Left lung (tissue), 4 donors: ENCODE measurements at regions not wholly inside any gene's neighbourhood (a gene's known extent, or its start where the extent isn't known, plus 50 kb on each side); places are given as distances from the start of the nearest gene placed in this dataset.
"Not testable (repeated sequence)": the region's sequence is repeated elsewhere in the genome, so short reads cannot be mapped to it uniquely, and the experiment has no call there.

ENCODE experiments used
- ATAC-seq: fragments of 200-7000 bp; cut with Tn5 transposase; one replicate; pipeline ENCODE4 v1.9.1; 2020; ENCODE audit warnings: moderate library complexity
- DNase-seq, 4 donors: peaks; one replicate each; pipeline ENCODE4 v3.0.0-alpha.2; 2013 to 2020
- H3K27ac ChIP-seq, 2 donors: fragments of 200-600 bp; sonication (generic) in 1 of 2; one replicate each; pipeline versions ENCODE4 v1.5.0 to v1.8.0; 2020 to 2021
- H3K27me3 ChIP-seq, 2 donors: fragments of 200-600 bp; sonication (generic) in 1 of 2; one replicate each; pipeline versions ENCODE4 v1.5.0 to v1.8.0; 2020 to 2021
- H3K36me3 ChIP-seq, 2 donors: fragments of 200-600 bp; sonication (generic) in 1 of 2; one replicate each; pipeline versions ENCODE4 v1.5.0 to v1.8.0; 2020 to 2021
- H3K4me1 ChIP-seq, 2 donors: fragments of 200-600 bp; one replicate each; pipeline ENCODE4 v1.8.0; 2021
- H3K4me3 ChIP-seq, 2 donors: fragments of 200-600 bp; sonication (generic) in 1 of 2; one replicate each; pipeline versions ENCODE4 v1.5.0 to v1.8.0; 2020 to 2021; ENCODE audit warnings: mild to moderate bottlenecking in 1 of 2
- H3K9me3 ChIP-seq, 2 donors: fragments of 200-600 bp; sonication (generic) in 1 of 2; one replicate each; pipeline versions ENCODE4 v1.5.0 to v1.8.0; 2020 to 2021
- intact Hi-C, 2 donors: fragments of 100-400 bp; cut with DNase I; formaldehyde crosslinking; loops; one replicate each; pipeline versions ENCODE4 v1.11.2 to v1.14.2; 2022
- TF ChIP-seq, protein P1 (sequence below), 2 donors: fragments of 200-600 bp; sonication (generic) in 1 of 2; IDR thresholded peaks; one replicate each; pipeline versions ENCODE4 v1.5.0 to v1.8.0; 2021; ENCODE audit warnings: antibody characterized with exemption in 2 of 2
- donor health status: DM: no; HTN: yes; CAD: no.
- donor health status: DM: no; HTN: no; CAD: no.

DNA sequence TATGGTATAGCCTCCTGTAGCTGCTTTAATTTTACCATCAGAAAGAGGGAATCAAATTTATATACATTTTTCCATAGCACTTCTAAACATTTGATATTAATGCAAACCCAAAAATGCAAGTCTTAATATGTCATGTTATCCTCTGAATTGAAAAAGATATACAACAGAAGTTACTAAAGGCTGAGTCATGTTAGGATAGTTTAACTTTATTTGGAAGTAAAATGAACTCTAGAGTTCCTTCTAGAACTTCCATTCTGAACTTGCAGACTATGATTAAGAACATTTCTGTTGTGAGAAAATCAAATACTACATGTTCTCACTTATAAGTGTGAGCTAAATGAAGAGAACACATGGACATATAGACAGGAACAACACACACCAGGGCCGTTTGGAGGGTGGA, 317.3 kb upstream of the PRR16 start:
- Histone ChIP-seq H3K27me3 (no peaks in the 10 kb centered on the region), H3K27ac (no peak overlapping the region), H3K4me1 (no peaks in the 10 kb centered on the region), H3K4me3 (no peak overlapping the region), H3K9me3 (peaks cover 0 to 23% of the 10 kb centered on the region in 2 donors), H3K36me3 (no peaks in the 10 kb centered on the region)
- intact Hi-C loops, result no loop called here
- no peak for DNase-seq
- no peak for ATAC-seq
- TF ChIP-seq, protein P1, sequence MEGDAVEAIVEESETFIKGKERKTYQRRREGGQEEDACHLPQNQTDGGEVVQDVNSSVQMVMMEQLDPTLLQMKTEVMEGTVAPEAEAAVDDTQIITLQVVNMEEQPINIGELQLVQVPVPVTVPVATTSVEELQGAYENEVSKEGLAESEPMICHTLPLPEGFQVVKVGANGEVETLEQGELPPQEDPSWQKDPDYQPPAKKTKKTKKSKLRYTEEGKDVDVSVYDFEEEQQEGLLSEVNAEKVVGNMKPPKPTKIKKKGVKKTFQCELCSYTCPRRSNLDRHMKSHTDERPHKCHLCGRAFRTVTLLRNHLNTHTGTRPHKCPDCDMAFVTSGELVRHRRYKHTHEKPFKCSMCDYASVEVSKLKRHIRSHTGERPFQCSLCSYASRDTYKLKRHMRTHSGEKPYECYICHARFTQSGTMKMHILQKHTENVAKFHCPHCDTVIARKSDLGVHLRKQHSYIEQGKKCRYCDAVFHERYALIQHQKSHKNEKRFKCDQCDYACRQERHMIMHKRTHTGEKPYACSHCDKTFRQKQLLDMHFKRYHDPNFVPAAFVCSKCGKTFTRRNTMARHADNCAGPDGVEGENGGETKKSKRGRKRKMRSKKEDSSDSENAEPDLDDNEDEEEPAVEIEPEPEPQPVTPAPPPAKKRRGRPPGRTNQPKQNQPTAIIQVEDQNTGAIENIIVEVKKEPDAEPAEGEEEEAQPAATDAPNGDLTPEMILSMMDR (IDR thresholded peaks at IDR 0.05), result no peak

DNA sequence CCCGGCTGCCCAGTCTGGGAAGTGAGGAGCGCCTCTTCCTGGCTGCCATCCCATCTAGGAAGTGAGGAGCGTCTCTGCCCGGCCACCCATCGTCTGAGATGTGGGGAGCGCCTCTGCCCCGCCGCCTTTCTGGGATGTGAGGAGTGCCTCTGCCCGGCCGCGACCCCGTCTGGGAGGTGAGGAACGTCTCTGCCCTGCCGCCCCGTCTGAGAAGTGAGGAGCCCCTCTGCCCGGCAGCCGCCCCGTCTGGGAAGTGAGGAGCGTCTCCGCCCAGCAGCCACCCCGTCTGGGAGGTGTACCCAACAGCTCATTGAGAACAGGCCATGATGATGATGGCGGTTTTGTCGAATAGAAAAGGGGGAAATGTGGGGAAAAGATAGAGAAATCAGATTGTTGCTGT, 316.2 kb upstream of the PRR16 start:
- H3K4me1 ChIP-seq, H3K27ac ChIP-seq, H3K4me3 ChIP-seq, H3K27me3 ChIP-seq, intact Hi-C loops, H3K36me3 ChIP-seq, ATAC-seq: not testable (repeated sequence)
- peaks cover 0 to 23% of the 10 kb centered on the region in 2 donors for H3K9me3 ChIP-seq
- DNase-seq, result peak in 1 of 4 donors; percentile 66

DNA sequence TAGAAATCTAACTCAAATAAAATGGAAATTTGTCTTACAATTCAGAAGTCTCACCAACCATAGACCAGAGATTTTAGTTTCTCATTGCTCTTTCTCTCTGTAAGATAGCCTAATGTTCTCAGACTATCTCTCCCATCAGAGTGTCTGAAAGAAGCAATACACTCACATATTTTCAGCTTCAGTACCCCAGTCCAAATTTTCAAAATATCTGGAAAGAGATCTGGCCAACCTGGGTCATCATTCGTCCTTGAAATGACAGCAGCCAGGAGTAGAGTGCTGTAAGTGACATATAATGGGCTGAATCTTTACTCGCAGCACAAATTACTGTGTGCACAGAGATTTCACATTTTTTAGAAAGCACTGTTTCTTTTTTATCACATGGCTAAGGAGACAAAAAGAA, 313.3 kb upstream of the PRR16 start:
- ATAC-seq (no peak), DNase-seq (no peak)
- H3K27me3 ChIP-seq, result no peaks in the 10 kb centered on the region
- intact Hi-C loops, result no loop called here
- H3K27ac ChIP-seq, result no peak overlapping the region
- no peaks in the 10 kb centered on the region for H3K4me1 ChIP-seq
- H3K36me3 ChIP-seq, result no peaks in the 10 kb centered on the region
- TF ChIP-seq, protein P1 (IDR thresholded peaks at IDR 0.05), result no peak
- H3K9me3 ChIP-seq, result peaks cover 0 to 7% of the 10 kb centered on the region in 2 donors
- no peak overlapping the region for H3K4me3 ChIP-seq

DNA sequence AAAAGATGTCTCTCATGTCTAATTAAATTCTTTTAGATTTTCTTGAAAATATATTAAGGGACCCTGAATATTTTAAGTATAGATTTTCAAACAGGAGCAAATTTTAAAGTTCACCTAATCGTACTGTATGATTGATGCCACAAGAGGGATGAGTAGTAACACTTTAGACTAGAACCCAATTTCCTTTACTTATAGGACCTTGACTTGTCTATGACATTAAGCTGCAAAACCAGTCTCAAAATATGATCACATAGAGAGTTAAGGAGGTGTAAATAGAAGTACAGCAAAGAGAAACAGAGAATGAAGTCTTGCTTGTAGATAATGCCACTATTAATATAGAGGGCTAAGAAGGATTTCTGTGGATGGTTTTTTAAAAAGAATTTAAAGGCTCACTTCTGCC, 312.9 kb upstream of the PRR16 start:
- TF ChIP-seq, protein P1 (IDR thresholded peaks at IDR 0.05), result no peak
- no peak overlapping the region for H3K27ac ChIP-seq
- peaks cover 0 to 3% of the 10 kb centered on the region in 2 donors for H3K9me3 ChIP-seq
- no peaks in the 10 kb centered on the region for H3K4me1 ChIP-seq
- no peak overlapping the region for H3K4me3 ChIP-seq
- DNase-seq (no peak), ATAC-seq (no peak)
- no peaks in the 10 kb centered on the region for H3K27me3 ChIP-seq
- intact Hi-C loops, result no loop called here
- H3K36me3 ChIP-seq, result no peaks in the 10 kb centered on the region

DNA sequence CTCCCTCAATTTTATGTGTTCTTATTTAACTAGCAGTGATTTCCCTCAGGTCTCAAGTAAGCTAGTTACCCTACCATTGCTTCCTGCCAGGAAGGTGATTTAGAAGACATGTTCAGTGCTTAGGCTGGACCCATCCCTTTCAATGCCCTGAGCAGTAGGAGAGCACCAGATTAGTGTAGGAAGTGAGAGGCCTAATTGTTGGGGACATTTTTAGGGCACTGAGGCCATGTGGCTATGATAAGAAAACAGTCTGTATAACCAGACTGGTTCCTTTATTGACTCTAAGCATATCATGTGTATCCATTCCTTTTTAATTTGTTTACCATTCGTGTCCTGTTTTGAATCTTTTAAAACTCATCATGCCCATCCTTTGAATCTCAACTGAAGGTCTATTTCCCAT, 312.3 kb upstream of the PRR16 start:
- H3K27ac ChIP-seq, result no peak overlapping the region
- no peaks in the 10 kb centered on the region for H3K27me3 ChIP-seq
- DNase-seq (no peak), ATAC-seq (no peak)
- TF ChIP-seq, protein P1 (IDR thresholded peaks at IDR 0.05), result no peak
- H3K36me3 ChIP-seq, result no peaks in the 10 kb centered on the region
- peaks cover 0 to 2% of the 10 kb centered on the region in 2 donors for H3K9me3 ChIP-seq
- no peaks in the 10 kb centered on the region for H3K4me1 ChIP-seq
- intact Hi-C loops, result no loop called here
- no peak overlapping the region for H3K4me3 ChIP-seq

DNA sequence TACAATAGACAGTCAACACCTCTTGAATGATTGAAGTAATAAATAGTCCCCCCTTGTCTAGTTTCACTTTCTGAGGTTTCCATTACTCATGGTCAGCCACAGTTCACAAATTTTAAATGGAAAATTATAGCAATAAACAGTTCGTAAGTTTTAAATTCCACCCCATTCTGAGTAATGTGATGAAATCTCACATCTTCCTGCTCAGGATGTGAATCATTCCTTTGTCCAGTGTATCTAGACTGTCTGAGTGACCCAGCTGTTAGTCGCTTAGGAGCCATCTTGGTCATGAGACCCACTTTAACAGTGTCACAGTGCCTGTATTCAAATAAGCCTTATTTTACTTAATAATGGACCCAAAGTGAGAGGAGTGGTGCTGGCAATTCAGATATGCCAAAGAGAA, 311.6 kb upstream of the PRR16 start:
- TF ChIP-seq, protein P1 (IDR thresholded peaks at IDR 0.05), result no peak

More for the DNA sequence above, 311.6 kb upstream of the PRR16 start:
- ATAC-seq (peak; percentile 47), DNase-seq (no peak)
- intact Hi-C loops, result no loop called here
- Histone ChIP-seq H3K27ac (peak overlapping the region in 1 of 2 donors; percentile 18), H3K36me3 (no peaks in the 10 kb centered on the region), H3K4me3 (no peak overlapping the region), H3K9me3 (peaks cover 0 to 2% of the 10 kb centered on the region in 2 donors), H3K27me3 (no peaks in the 10 kb centered on the region), H3K4me1 (no peaks in the 10 kb centered on the region)
